ENCODE measurements at regions not wholly inside any gene's neighbourhood (a gene's known extent, or its start where the extent isn't known, plus 50 kb on each side); places are given as distances from the start of the nearest gene placed in this dataset.

DNA sequence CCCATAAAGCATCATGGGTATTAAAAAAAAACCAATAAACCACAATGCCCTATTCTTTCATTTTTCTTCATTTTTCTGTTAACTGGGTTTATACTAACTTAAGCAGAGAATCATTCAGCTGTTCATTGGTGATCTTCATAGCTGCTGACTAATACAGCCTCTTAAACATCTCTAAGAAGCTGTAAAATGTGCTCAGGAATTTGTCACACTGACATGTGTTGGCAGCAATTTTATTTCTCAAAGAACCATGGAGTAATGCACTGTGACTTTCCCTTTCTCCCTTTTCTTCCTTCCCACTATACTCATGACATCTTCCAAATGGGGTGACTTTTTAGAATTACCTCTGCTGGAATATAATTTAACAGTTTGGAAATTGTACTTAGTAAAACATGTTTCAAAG lies 315.4 kb downstream of the ANTXR2 start:
- Histone ChIP-seq H3K27ac (ENCODE audit: low read depth in 1 of 2, low read length in 1 of 2) (no peak overlapping the region), H3K4me3 (no peak overlapping the region), H3K9me3 (ENCODE audit: control insufficient read depth in 4 of 4, insufficient read depth in 3 of 4, low read length in 3 of 4) (no peaks in the 10 kb centered on the region), H3K36me3 (ENCODE audit: control insufficient read depth in 4 of 4, insufficient read depth in 4 of 4, low read length in 4 of 4) (no peaks in the 10 kb centered on the region), H3K27me3 (ENCODE audit: control insufficient read depth in 3 of 3, insufficient read depth in 3 of 3, low read length in 2 of 3) (no peaks in the 10 kb centered on the region), H3K4me1 (ENCODE audit: control insufficient read depth in 5 of 5, insufficient read depth in 5 of 5, low read length in 5 of 5) (no peaks in the 10 kb centered on the region), H3K9ac (ENCODE audit: insufficient read depth in 1 of 2, low read length in 2 of 2) (no peak overlapping the region)
- no peak for ATAC-seq (ENCODE audit: insufficient read depth, low FRiP score)
- DNase-seq: no peak
- no peak for TF ChIP-seq CTCF (IDR thresholded peaks at IDR 0.05; ENCODE audit: control extremely low read depth, extremely low read depth)

- no peaks in the 10 kb centered on the region for H3K9me3 ChIP-seq (ENCODE audit: control insufficient read depth in 4 of 4, insufficient read depth in 3 of 4, low read length in 3 of 4)
- H3K4me1 ChIP-seq (ENCODE audit: control insufficient read depth in 5 of 5, insufficient read depth in 5 of 5, low read length in 5 of 5): no peaks in the 10 kb centered on the region
- H3K36me3 ChIP-seq (ENCODE audit: control insufficient read depth in 4 of 4, insufficient read depth in 4 of 4, low read length in 4 of 4): no peaks in the 10 kb centered on the region
- WGBS, 2 donors: 72 to 83% methylated on average over 2 of the region's 2 CpGs
- DNase-seq (no peak), ATAC-seq (ENCODE audit: insufficient read depth, low FRiP score) (no peak)
- no peak overlapping the region for H3K9ac ChIP-seq (ENCODE audit: insufficient read depth in 1 of 2, low read length in 2 of 2)
- no peak overlapping the region for H3K27ac ChIP-seq (ENCODE audit: low read depth in 1 of 2, low read length in 1 of 2)
- no peak for TF ChIP-seq CTCF (IDR thresholded peaks at IDR 0.05; ENCODE audit: control extremely low read depth, extremely low read depth)
- no peaks in the 10 kb centered on the region for H3K27me3 ChIP-seq (ENCODE audit: control insufficient read depth in 3 of 3, insufficient read depth in 3 of 3, low read length in 2 of 3)
- no peak overlapping the region for H3K4me3 ChIP-seq
These were observed 316.7 kb downstream of the ANTXR2 start for GRCh38 chr4:79756140-79756895.

- 91 to 97% methylated on average over 2 of the region's 2 CpGs for WGBS, 2 donors
- TF ChIP-seq CTCF (IDR thresholded peaks at IDR 0.05; ENCODE audit: control extremely low read depth, extremely low read depth): no peak
- no peak for DNase-seq
These were observed 324.2 kb downstream of the ANTXR2 start for GRCh38 chr4:79748835-79749234.

GRCh38 chr4:79747252-79747651 lies 325.8 kb downstream of the ANTXR2 start:
- H3K9me3 ChIP-seq (ENCODE audit: control insufficient read depth in 4 of 4, insufficient read depth in 3 of 4, low read length in 3 of 4): no peaks in the 10 kb centered on the region
- DNase-seq (no peak), ATAC-seq (ENCODE audit: insufficient read depth, low FRiP score) (no peak)
- no peak overlapping the region for H3K9ac ChIP-seq (ENCODE audit: insufficient read depth in 1 of 2, low read length in 2 of 2)
- no peak for TF ChIP-seq CTCF (IDR thresholded peaks at IDR 0.05; ENCODE audit: control extremely low read depth, extremely low read depth)
- H3K4me3 ChIP-seq: no peak overlapping the region
- no peak overlapping the region for H3K27ac ChIP-seq (ENCODE audit: low read depth in 1 of 2, low read length in 1 of 2)
- no peaks in the 10 kb centered on the region for H3K27me3 ChIP-seq (ENCODE audit: control insufficient read depth in 3 of 3, insufficient read depth in 3 of 3, low read length in 2 of 3)
- H3K4me1 ChIP-seq (ENCODE audit: control insufficient read depth in 5 of 5, insufficient read depth in 5 of 5, low read length in 5 of 5): no peaks in the 10 kb centered on the region
- H3K36me3 ChIP-seq (ENCODE audit: control insufficient read depth in 4 of 4, insufficient read depth in 4 of 4, low read length in 4 of 4): no peaks in the 10 kb centered on the region

More at GRCh38 chr4:79748835-79749234, 324.2 kb downstream of the ANTXR2 start:
- Histone ChIP-seq H3K36me3 (ENCODE audit: control insufficient read depth in 4 of 4, insufficient read depth in 4 of 4, low read length in 4 of 4) (no peaks in the 10 kb centered on the region), H3K27me3 (ENCODE audit: control insufficient read depth in 3 of 3, insufficient read depth in 3 of 3, low read length in 2 of 3) (no peaks in the 10 kb centered on the region), H3K4me1 (ENCODE audit: control insufficient read depth in 5 of 5, insufficient read depth in 5 of 5, low read length in 5 of 5) (no peaks in the 10 kb centered on the region), H3K27ac (ENCODE audit: low read depth in 1 of 2, low read length in 1 of 2) (no peak overlapping the region), H3K9me3 (ENCODE audit: control insufficient read depth in 4 of 4, insufficient read depth in 3 of 4, low read length in 3 of 4) (no peaks in the 10 kb centered on the region), H3K9ac (ENCODE audit: insufficient read depth in 1 of 2, low read length in 2 of 2) (no peak overlapping the region), H3K4me3 (no peak overlapping the region)
- ATAC-seq (ENCODE audit: insufficient read depth, low FRiP score): no peak

Data from lung (tissue), 11 donors.